ENCODE measurements at regions not wholly inside any gene's neighbourhood (a gene's known extent, or its start where the extent isn't known, plus 50 kb on each side); places are given as distances from the start of the nearest gene placed in this dataset.
A peak's percentile ranks its signal among the peaks of the same experiment; 100 is the strongest.
"Not testable (repeated sequence)": the region's sequence is repeated elsewhere in the genome, so short reads cannot be mapped to it uniquely, and the experiment has no call there.

DNA sequence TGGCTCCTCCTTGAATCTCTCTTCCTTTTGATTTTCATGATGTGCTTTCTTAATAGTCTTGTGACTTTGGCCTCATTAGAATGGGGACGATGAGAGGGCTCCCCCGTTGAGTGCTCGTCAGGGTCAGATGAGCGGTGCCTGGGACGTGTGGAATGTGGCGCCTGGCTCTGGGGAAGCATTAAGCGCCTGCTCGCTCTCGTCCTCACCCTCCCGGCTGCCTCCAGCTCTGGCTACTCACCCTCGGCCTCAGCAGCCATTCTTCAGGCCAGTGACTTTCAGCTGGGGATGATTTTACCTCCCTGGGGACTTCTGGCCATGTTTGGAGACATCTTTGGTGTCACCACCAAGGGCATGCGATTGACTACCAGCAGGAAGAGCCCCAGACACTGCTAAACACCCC lies 69.7 kb downstream of the RPS6KA4 start:
- DNase-seq, result no peak
- peaks cover 7% of the 10 kb centered on the region for H3K27me3 Mint-ChIP-seq
- ATAC-seq (ENCODE audit: low read depth in 2 of 2), result no peak
- H3K4me1 Mint-ChIP-seq, result no peaks in the 10 kb centered on the region
- H3K4me1 ChIP-seq (ENCODE audit: control insufficient read depth, insufficient read depth, low read length, poor library complexity, severe bottlenecking), result no peaks in the 10 kb centered on the region
- H3K4me3 ChIP-seq (ENCODE audit: low read depth, low read length), result no peak overlapping the region
- H3K9me3 Mint-ChIP-seq, result no peaks in the 10 kb centered on the region
- H3K36me3 Mint-ChIP-seq, result no peaks in the 10 kb centered on the region
- H3K27me3 ChIP-seq (ENCODE audit: control insufficient read depth, insufficient read depth, low read length), result no peaks in the 10 kb centered on the region
- no peak overlapping the region for H3K4me3 Mint-ChIP-seq
- peaks cover 0 to 5% of the 10 kb centered on the region in 2 experiments for H3K9me3 ChIP-seq (ENCODE audit: control insufficient read depth in 2 of 2, low read length in 2 of 2)
- H3K36me3 ChIP-seq (ENCODE audit: control insufficient read depth, insufficient read depth, low read length), result no peaks in the 10 kb centered on the region
- no peak overlapping the region for H3K27ac ChIP-seq (ENCODE audit: insufficient read depth, low read length, poor library complexity, severe bottlenecking)
- H3K27ac Mint-ChIP-seq, result peak overlapping the region in 1 of 3 donors; percentile 22

DNA sequence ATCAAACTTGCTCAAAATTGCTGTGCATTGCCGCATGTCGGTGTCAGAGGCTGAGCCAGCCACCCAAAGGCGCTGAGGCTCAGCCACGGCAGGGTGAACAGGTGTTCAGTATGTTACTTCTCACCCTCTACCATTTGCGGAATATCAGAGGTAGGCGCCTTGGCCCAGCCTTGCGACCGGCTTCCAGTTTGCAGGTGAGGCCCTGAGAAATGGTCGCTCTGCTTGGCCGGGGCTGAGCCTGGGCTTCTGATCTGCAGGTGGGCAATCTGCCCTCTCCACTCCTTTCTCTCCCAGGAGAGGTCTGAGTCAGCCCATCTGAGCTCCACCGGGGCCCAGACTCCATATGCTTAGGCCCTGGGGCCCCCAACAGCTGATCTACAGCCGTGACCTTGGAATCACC lies 71.0 kb downstream of the RPS6KA4 start:
- no peak overlapping the region for H3K27ac Mint-ChIP-seq
- peaks cover 12% of the 10 kb centered on the region for H3K27me3 Mint-ChIP-seq
- Histone ChIP-seq H3K4me3 (ENCODE audit: low read depth, low read length) (no peak overlapping the region), H3K27me3 (ENCODE audit: control insufficient read depth, insufficient read depth, low read length) (no peaks in the 10 kb centered on the region), H3K9me3 (ENCODE audit: control insufficient read depth in 2 of 2, low read length in 2 of 2) (peaks cover 0 to 5% of the 10 kb centered on the region in 2 experiments), H3K4me1 (ENCODE audit: control insufficient read depth, insufficient read depth, low read length, poor library complexity, severe bottlenecking) (no peaks in the 10 kb centered on the region), H3K36me3 (ENCODE audit: control insufficient read depth, insufficient read depth, low read length) (no peaks in the 10 kb centered on the region), H3K27ac (ENCODE audit: insufficient read depth, low read length, poor library complexity, severe bottlenecking) (no peak overlapping the region)
- ATAC-seq (ENCODE audit: low read depth in 2 of 2), result no peak
- H3K4me1 Mint-ChIP-seq, result no peaks in the 10 kb centered on the region
- no peak overlapping the region for H3K4me3 Mint-ChIP-seq
- DNase-seq, result no peak
- no peaks in the 10 kb centered on the region for H3K9me3 Mint-ChIP-seq
- H3K36me3 Mint-ChIP-seq, result no peaks in the 10 kb centered on the region

DNA sequence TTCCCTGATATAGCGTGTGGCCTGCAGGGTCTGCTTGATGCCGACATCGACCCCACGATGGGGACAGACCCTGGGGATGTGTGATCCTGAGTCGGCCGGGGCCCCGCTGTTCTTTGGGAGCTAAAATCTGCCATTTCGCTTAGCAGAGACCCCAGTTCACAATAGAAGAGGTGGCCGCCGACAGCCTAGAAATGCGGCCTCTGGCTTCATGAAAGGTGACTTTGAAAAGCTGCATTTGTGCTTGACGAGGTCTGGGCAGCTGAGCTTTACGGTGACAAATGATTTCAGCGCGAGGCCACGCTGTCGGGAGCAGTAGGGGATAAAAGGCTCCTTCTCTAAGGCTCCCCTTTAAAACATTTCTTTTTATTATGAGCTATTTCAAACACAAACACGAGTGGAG lies 71.7 kb downstream of the RPS6KA4 start:
- no peaks in the 10 kb centered on the region for H3K4me1 ChIP-seq (ENCODE audit: control insufficient read depth, insufficient read depth, low read length, poor library complexity, severe bottlenecking)
- H3K4me3 Mint-ChIP-seq, result no peak overlapping the region
- no peak for ATAC-seq (ENCODE audit: low read depth in 2 of 2)
- H3K4me3 ChIP-seq (ENCODE audit: low read depth, low read length), result no peak overlapping the region
- peaks cover 12% of the 10 kb centered on the region for H3K27me3 Mint-ChIP-seq
- H3K27me3 ChIP-seq (ENCODE audit: control insufficient read depth, insufficient read depth, low read length), result no peaks in the 10 kb centered on the region
- no peak for DNase-seq
- no peaks in the 10 kb centered on the region for H3K36me3 Mint-ChIP-seq
- no peaks in the 10 kb centered on the region for H3K36me3 ChIP-seq (ENCODE audit: control insufficient read depth, insufficient read depth, low read length)
- no peaks in the 10 kb centered on the region for H3K4me1 Mint-ChIP-seq
- peaks cover 0 to 5% of the 10 kb centered on the region in 2 experiments for H3K9me3 ChIP-seq (ENCODE audit: control insufficient read depth in 2 of 2, low read length in 2 of 2)
- no peak overlapping the region for H3K27ac Mint-ChIP-seq
- no peak overlapping the region for H3K27ac ChIP-seq (ENCODE audit: insufficient read depth, low read length, poor library complexity, severe bottlenecking)
- H3K9me3 Mint-ChIP-seq, result no peaks in the 10 kb centered on the region

DNA sequence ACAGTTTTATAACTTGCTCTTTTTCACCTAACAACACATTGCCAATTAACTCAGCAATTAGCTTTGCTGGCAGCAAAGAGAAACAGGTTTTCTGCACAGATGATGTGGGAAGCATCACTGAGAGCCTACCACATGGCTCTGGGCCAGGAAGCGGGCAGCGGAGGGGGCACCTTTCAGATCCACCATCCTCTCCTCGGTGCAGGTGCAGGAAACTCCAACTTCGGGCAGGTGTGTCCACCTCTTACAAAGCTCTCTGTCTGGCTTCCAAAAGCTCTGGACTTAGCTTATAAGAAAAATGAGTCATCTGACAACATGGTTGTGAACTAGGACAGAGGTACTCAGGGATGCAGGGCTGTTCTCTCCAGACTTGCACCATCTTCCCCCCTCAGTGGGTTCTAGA lies 77.0 kb downstream of the RPS6KA4 start:
- H3K27ac ChIP-seq (ENCODE audit: insufficient read depth, low read length, poor library complexity, severe bottlenecking), result no peak overlapping the region
- H3K9me3 Mint-ChIP-seq, result no peaks in the 10 kb centered on the region
- H3K9me3 ChIP-seq (ENCODE audit: control insufficient read depth in 2 of 2, low read length in 2 of 2), result peaks cover 0 to 5% of the 10 kb centered on the region in 2 experiments
- no peaks in the 10 kb centered on the region for H3K4me1 Mint-ChIP-seq
- H3K27ac Mint-ChIP-seq, result no peak overlapping the region
- H3K27me3 ChIP-seq (ENCODE audit: control insufficient read depth, insufficient read depth, low read length), result no peaks in the 10 kb centered on the region
- H3K36me3 Mint-ChIP-seq, result no peaks in the 10 kb centered on the region
- H3K4me3 ChIP-seq (ENCODE audit: low read depth, low read length), result no peak overlapping the region
- H3K27me3 Mint-ChIP-seq, result peaks cover 23% of the 10 kb centered on the region
- H3K4me3 Mint-ChIP-seq, result no peak overlapping the region
- no peak for ATAC-seq (ENCODE audit: low read depth in 2 of 2)
- no peak for DNase-seq
- no peaks in the 10 kb centered on the region for H3K4me1 ChIP-seq (ENCODE audit: control insufficient read depth, insufficient read depth, low read length, poor library complexity, severe bottlenecking)
- no peaks in the 10 kb centered on the region for H3K36me3 ChIP-seq (ENCODE audit: control insufficient read depth, insufficient read depth, low read length)

DNA sequence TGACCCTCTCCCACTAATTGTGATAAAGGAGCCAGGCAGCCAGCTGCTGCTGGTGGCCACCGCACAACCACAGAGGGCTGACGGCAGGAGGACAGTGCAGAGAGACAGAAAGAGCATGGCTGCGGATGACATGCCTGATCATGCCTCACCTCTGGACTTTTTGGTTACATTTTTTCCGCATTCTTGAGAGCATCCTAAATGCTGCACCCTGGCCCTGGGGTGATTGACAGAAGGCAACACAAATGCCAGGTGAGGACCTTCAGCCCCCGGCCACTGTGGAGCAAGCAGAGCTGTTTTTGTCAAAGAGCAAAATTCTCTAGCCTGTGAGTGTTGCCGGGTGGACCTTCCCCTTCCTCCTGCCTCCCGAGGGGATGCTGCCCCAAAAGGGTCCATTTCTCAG lies 78.5 kb downstream of the RPS6KA4 start:
- Mint-ChIP-seq H3K36me3 (no peaks in the 10 kb centered on the region), H3K27ac (no peak overlapping the region), H3K4me1 (no peaks in the 10 kb centered on the region), H3K27me3 (peaks cover 23% of the 10 kb centered on the region), H3K9me3 (peaks cover 0 to 2% (median 0%) of the 10 kb centered on the region in 7 donors), H3K4me3 (no peak overlapping the region)
- Histone ChIP-seq H3K36me3 (ENCODE audit: control insufficient read depth, insufficient read depth, low read length) (no peaks in the 10 kb centered on the region), H3K4me3 (ENCODE audit: low read depth, low read length) (no peak overlapping the region), H3K27me3 (ENCODE audit: control insufficient read depth, insufficient read depth, low read length) (no peaks in the 10 kb centered on the region), H3K27ac (ENCODE audit: insufficient read depth, low read length, poor library complexity, severe bottlenecking) (no peak overlapping the region), H3K4me1 (ENCODE audit: control insufficient read depth, insufficient read depth, low read length, poor library complexity, severe bottlenecking) (no peaks in the 10 kb centered on the region), H3K9me3 (ENCODE audit: control insufficient read depth in 2 of 2, low read length in 2 of 2) (peaks cover 0 to under 1% of the 10 kb centered on the region in 2 experiments)
- DNase-seq, result no peak
- no peak for ATAC-seq (ENCODE audit: low read depth in 2 of 2)

DNA sequence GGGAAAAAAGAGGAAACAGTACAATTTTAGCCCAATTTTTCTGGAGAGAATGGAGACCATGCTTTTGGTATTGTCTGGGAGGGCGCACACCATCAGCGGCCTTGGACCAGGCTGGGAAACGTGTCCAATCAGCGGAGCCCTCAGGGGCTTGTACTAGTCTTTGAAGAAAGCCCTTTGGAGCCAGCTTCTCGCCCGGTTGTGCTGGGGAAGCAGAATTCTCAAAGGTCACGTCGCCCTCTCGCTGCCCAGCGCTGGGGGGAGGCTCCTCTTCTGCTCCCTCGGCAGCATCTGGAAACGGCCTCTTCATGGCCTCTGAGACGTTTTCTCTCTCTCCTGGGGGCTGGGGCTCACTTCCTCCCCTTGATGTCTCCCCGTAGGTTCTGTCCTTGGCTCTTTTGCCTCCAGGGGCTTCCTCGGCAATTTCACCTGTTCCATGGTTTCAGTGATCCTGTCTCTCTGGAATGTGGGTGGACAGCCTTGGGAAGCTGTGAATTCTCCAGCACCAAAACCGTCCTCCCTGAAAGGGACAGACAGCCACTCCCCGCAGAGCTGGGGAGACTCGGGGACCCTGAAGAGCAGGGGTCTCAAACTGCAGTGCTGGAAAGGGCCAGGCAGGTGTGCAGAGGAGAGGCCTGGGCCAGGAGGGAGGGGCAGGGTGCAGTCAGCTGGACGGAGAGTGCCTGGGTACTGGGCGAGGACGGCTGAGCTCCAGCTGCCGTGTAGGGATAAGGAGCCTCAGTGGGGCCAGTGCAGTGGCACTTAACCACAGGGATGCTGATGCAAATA lies 80.2 kb downstream of the RPS6KA4 start:
- H3K27ac ChIP-seq (ENCODE audit: insufficient read depth, low read length, poor library complexity, severe bottlenecking), result no peak overlapping the region
- no peaks in the 10 kb centered on the region for H3K27me3 ChIP-seq (ENCODE audit: control insufficient read depth, insufficient read depth, low read length)
- no peak overlapping the region for H3K27ac Mint-ChIP-seq
- no peaks in the 10 kb centered on the region for H3K36me3 Mint-ChIP-seq
- H3K9me3 Mint-ChIP-seq, result peaks cover 0 to 2% (median 0%) of the 10 kb centered on the region in 7 donors
- H3K4me3 Mint-ChIP-seq, result no peak overlapping the region
- H3K4me1 ChIP-seq (ENCODE audit: control insufficient read depth, insufficient read depth, low read length, poor library complexity, severe bottlenecking), result no peaks in the 10 kb centered on the region
- DNase-seq (no peak), ATAC-seq (ENCODE audit: low read depth in 2 of 2) (no peak)
- H3K4me3 ChIP-seq (ENCODE audit: low read depth, low read length), result no peak overlapping the region
- H3K4me1 Mint-ChIP-seq, result no peaks in the 10 kb centered on the region
- H3K27me3 Mint-ChIP-seq, result peaks cover 26% of the 10 kb centered on the region
- H3K36me3 ChIP-seq (ENCODE audit: control insufficient read depth, insufficient read depth, low read length), result no peaks in the 10 kb centered on the region
- H3K9me3 ChIP-seq (ENCODE audit: control insufficient read depth in 2 of 2, low read length in 2 of 2), result no peaks in the 10 kb centered on the region

DNA sequence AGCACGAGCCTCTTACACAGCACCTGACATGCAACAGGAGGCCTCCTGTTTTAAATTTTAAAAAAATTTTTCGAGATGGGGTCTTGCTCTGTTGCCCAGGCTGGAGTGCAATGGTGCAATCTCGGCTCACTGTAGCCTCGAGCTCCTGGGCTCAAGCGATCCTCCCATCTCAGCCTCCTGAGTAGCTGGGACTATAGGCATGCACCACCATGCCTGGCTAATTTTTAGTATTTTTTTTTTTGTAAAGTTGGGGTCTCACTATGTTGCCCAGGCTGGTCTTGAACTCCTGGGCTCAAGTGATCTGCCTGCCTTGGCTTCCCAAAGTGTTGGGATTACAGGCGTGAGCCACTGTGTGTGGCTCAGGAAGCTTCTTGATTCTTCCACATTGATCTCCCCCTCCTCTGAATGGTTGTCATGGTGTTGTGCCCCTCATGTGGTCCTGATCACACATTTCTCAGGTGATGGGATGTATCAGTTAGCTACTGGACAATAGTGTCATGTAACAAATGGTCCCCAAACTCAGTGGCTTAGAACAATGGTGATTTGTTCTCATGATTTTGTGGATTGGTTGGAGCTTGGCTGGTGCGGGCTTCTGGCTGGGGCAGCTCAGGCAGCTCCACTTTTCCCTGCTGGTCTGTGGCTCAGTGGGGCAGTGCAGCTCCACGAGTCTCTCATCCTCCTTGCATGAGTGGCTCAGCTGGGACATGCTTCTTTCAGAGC lies 81.0 kb downstream of the RPS6KA4 start:
- H3K27me3 ChIP-seq (ENCODE audit: control insufficient read depth, insufficient read depth, low read length); H3K4me3 ChIP-seq (ENCODE audit: low read depth, low read length); H3K4me1 ChIP-seq (ENCODE audit: control insufficient read depth, insufficient read depth, low read length, poor library complexity, severe bottlenecking); DNase-seq; H3K36me3 ChIP-seq (ENCODE audit: control insufficient read depth, insufficient read depth, low read length); H3K4me1 Mint-ChIP-seq; H3K4me3 Mint-ChIP-seq; ATAC-seq (ENCODE audit: low read depth in 2 of 2); H3K36me3 Mint-ChIP-seq; H3K9me3 ChIP-seq (ENCODE audit: control insufficient read depth in 2 of 2, low read length in 2 of 2); H3K27ac Mint-ChIP-seq; H3K9me3 Mint-ChIP-seq; H3K27ac ChIP-seq (ENCODE audit: insufficient read depth, low read length, poor library complexity, severe bottlenecking): not testable (repeated sequence)
- H3K27me3 Mint-ChIP-seq, result peaks cover 21% of the 10 kb centered on the region

DNA sequence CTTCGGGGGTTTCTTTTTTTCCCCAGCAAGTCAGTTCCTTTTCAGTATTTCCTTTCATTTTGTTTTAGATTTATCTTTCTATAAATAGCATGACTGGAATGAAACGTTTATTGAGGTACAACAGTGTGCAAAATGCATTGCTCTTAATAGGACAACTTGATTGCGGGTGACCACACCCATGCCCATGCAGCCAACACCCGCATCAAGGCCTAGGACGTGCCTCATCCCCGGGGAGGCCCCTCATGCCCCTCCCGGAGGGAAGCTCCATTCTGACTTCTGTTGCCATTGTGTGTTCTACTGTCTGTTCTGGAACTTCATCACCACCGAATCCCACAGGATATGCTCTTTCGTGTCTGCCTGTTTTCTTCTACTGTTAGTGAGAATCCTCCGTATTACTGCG lies 82.2 kb downstream of the RPS6KA4 start:
- Histone ChIP-seq H3K36me3 (ENCODE audit: control insufficient read depth, insufficient read depth, low read length) (no peaks in the 10 kb centered on the region), H3K4me1 (ENCODE audit: control insufficient read depth, insufficient read depth, low read length, poor library complexity, severe bottlenecking) (no peaks in the 10 kb centered on the region), H3K4me3 (ENCODE audit: low read depth, low read length) (no peak overlapping the region), H3K27me3 (ENCODE audit: control insufficient read depth, insufficient read depth, low read length) (no peaks in the 10 kb centered on the region), H3K27ac (ENCODE audit: insufficient read depth, low read length, poor library complexity, severe bottlenecking) (no peak overlapping the region), H3K9me3 (ENCODE audit: control insufficient read depth in 2 of 2, low read length in 2 of 2) (no peaks in the 10 kb centered on the region)
- H3K36me3 Mint-ChIP-seq, result no peaks in the 10 kb centered on the region
- H3K27ac Mint-ChIP-seq, result peak overlapping the region in 1 of 3 donors; percentile 0
- peaks cover 0 to 4% (median 0%) of the 10 kb centered on the region in 4 donors for H3K4me1 Mint-ChIP-seq
- H3K4me3 Mint-ChIP-seq, result no peak overlapping the region
- ATAC-seq (ENCODE audit: low read depth in 2 of 2) (no peak), DNase-seq (no peak)
- peaks cover 21% of the 10 kb centered on the region for H3K27me3 Mint-ChIP-seq
- peaks cover 0 to 2% (median 0%) of the 10 kb centered on the region in 7 donors for H3K9me3 Mint-ChIP-seq
